ENCODE measurements at regions not wholly inside any gene's neighbourhood (a gene's known extent, or its start where the extent isn't known, plus 50 kb on each side); places are given as distances from the start of the nearest gene placed in this dataset.

DNA sequence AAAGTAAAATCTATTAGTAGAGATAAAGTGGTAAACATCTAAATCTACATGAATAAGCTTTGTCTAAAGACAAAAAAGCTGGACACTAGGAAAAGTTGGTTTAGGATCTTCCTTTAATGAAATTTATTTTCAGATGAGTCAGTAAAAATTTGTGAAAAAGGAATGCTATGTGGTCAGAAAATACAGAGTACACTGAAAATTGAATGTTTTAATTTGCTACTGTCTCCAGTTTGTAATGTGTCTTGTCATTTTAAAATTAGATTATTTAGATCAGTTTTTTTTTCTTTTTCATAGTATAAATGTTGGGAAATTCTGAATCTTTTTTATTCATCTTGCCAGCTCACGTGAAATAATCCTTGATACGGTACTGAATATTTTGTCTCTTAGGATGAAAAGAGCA is 56.9 kb downstream of the SLITRK6 start:
- Histone ChIP-seq H3K27me3 (no peaks in the 10 kb centered on the region), H3K36me3 (no peaks in the 10 kb centered on the region), H3K27ac (no peak overlapping the region), H3K4me1 (no peaks in the 10 kb centered on the region), H3K4me3 (no peak overlapping the region), H3K9me3 (no peaks in the 10 kb centered on the region)
- ATAC-seq (no peak), DNase-seq (no peak)
- in situ Hi-C loops (cut with MboI; ENCODE audit: low sequenced_read_pairs in 4 of 4) (no loop called here), intact Hi-C loops (cut with DNase I; ENCODE audit: low total_unique reads) (no loop called here)
- TF ChIP-seq, protein P1, sequence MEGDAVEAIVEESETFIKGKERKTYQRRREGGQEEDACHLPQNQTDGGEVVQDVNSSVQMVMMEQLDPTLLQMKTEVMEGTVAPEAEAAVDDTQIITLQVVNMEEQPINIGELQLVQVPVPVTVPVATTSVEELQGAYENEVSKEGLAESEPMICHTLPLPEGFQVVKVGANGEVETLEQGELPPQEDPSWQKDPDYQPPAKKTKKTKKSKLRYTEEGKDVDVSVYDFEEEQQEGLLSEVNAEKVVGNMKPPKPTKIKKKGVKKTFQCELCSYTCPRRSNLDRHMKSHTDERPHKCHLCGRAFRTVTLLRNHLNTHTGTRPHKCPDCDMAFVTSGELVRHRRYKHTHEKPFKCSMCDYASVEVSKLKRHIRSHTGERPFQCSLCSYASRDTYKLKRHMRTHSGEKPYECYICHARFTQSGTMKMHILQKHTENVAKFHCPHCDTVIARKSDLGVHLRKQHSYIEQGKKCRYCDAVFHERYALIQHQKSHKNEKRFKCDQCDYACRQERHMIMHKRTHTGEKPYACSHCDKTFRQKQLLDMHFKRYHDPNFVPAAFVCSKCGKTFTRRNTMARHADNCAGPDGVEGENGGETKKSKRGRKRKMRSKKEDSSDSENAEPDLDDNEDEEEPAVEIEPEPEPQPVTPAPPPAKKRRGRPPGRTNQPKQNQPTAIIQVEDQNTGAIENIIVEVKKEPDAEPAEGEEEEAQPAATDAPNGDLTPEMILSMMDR (IDR thresholded peaks at IDR 0.05 in 4 of 5, conservative IDR thresholded peaks at IDR 0.05 in 1 of 5): no peak
- TF ChIP-seq POLR2A (IDR thresholded peaks at IDR 0.05): no peak

DNA sequence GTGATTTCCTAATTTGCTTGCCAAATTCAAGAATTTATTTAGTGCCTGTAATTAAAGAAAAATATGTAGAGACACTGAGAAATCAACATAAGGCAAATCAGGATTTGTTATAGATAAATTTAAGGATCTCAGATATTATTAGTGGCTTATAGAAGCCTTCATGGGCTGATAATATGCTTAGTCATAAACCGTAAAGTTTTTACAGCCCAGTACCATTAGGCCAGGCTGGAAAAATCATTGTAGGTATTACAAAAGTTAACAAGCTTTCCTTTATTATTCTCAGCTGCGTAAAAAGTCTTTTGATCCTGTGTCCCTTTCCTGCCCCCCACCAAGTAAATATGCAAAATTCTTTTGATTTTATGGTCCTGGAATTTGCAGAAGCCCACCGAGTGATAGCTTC is 58.2 kb downstream of the SLITRK6 start:
- TF ChIP-seq, protein P1 (IDR thresholded peaks at IDR 0.05 in 4 of 5, conservative IDR thresholded peaks at IDR 0.05 in 1 of 5): no peak
- TF ChIP-seq POLR2A (IDR thresholded peaks at IDR 0.05): no peak
- no peak for ATAC-seq
- in situ Hi-C loops (cut with MboI; ENCODE audit: low sequenced_read_pairs in 4 of 4): no loop called here
- H3K4me3 ChIP-seq: no peak overlapping the region
- H3K36me3 ChIP-seq: no peaks in the 10 kb centered on the region
- no peak overlapping the region for H3K27ac ChIP-seq
- no peaks in the 10 kb centered on the region for H3K9me3 ChIP-seq
- intact Hi-C loops (cut with DNase I; ENCODE audit: low total_unique reads): no loop called here
- no peaks in the 10 kb centered on the region for H3K4me1 ChIP-seq
- no peaks in the 10 kb centered on the region for H3K27me3 ChIP-seq
- no peak for DNase-seq

DNA sequence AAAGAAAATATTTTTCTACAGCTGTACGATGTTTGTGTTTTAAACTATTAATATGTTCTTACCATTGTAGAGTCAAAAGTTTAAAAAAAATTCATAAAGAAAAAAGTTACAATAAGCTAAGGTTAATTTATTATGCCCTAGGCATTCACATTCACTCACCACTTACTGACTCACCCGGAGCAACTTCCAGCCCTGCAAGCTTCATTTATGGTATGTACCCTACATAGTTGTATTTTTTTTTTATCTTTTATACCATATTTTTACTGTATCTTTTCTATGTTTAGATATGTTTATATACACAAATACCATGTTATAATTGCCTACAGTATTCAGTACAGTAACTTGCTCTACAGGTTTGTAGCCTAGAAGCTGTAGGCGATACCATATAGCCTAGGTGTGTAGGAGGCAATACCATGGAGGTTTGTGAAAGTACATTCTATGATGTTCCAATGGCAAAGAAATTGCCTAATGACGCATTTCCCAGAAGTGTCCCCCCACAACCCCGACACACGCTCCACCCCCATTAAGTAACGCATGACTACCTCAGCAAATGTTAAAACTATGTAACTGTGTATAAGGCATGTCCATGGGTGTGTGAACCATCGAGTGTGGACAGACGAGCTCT is 60.4 kb downstream of the SLITRK6 start:
- in situ Hi-C loops (cut with MboI; ENCODE audit: low sequenced_read_pairs in 4 of 4): no loop called here

DNA sequence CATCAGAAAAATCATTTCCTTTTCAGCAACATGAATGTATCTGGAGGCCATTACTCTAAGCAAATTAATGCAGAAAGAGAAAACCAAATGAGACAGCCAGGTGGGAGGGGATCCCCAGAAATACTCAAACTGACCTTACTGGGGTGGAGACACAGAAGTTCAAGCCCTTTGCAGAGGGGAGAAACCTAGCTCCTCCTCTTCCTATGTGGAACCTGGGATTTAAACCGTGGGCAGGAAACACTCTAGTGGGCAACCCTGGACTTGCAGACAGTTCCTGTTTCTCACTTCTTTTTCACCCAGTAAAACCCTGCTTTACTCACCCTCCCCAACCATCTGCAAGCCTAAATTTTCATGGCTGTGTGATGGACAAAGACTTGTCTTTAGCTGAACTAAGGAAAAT is 61.3 kb downstream of the SLITRK6 start:
- no peak for DNase-seq
- no peak for ATAC-seq
- Histone ChIP-seq H3K27me3 (no peaks in the 10 kb centered on the region), H3K27ac (no peak overlapping the region), H3K4me1 (no peaks in the 10 kb centered on the region), H3K36me3 (no peaks in the 10 kb centered on the region), H3K9me3 (no peaks in the 10 kb centered on the region), H3K4me3 (no peak overlapping the region)
- intact Hi-C loops (cut with DNase I; ENCODE audit: low total_unique reads): no loop called here
- TF ChIP-seq, protein P1 (IDR thresholded peaks at IDR 0.05 in 4 of 5, conservative IDR thresholded peaks at IDR 0.05 in 1 of 5): no peak
- TF ChIP-seq POLR2A (IDR thresholded peaks at IDR 0.05): no peak
- in situ Hi-C loops (cut with MboI; ENCODE audit: low sequenced_read_pairs in 4 of 4): no loop called here

More for the DNA sequence above, 60.4 kb downstream of the SLITRK6 start:
- intact Hi-C loops (cut with DNase I; ENCODE audit: low total_unique reads): no loop called here
- DNase-seq (no peak), ATAC-seq (no peak)
- no peak for TF ChIP-seq POLR2A (IDR thresholded peaks at IDR 0.05)
- Histone ChIP-seq H3K4me3 (no peak overlapping the region), H3K27me3 (no peaks in the 10 kb centered on the region), H3K36me3 (no peaks in the 10 kb centered on the region), H3K9me3 (no peaks in the 10 kb centered on the region), H3K4me1 (no peaks in the 10 kb centered on the region), H3K27ac (no peak overlapping the region)

DNA sequence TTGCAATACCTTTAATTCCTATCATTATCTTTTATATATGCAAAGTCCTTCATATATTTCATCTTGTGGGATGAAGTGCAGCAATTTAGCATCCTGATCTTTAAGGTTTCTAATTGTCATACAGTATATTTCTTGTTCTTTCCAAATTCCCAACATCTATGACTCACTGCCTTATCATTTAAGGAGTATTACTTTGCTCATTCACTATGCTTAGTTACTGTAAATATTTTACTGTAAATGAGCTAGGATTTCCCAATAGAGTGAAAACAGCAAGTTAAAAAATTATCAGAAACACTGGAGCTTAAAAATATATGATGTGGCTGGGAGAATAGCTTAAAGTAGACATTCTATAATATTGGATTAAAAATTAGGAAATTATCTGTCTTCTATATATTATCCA is 69.9 kb downstream of the SLITRK6 start:
- no peaks in the 10 kb centered on the region for H3K9me3 ChIP-seq
- no peaks in the 10 kb centered on the region for H3K4me1 ChIP-seq
- ATAC-seq (no peak), DNase-seq (no peak)
- no peaks in the 10 kb centered on the region for H3K36me3 ChIP-seq
- intact Hi-C loops (cut with DNase I; ENCODE audit: low total_unique reads) (no loop called here), in situ Hi-C loops (cut with MboI; ENCODE audit: low sequenced_read_pairs in 4 of 4) (no loop called here)
- H3K27ac ChIP-seq: no peak overlapping the region
- TF ChIP-seq POLR2A (IDR thresholded peaks at IDR 0.05): no peak
- TF ChIP-seq, protein P1 (IDR thresholded peaks at IDR 0.05 in 4 of 5, conservative IDR thresholded peaks at IDR 0.05 in 1 of 5): no peak
- no peaks in the 10 kb centered on the region for H3K27me3 ChIP-seq
- H3K4me3 ChIP-seq: no peak overlapping the region
